Inflammatory macrophage (primary cell): ENCODE measurements at regions not wholly inside any gene's neighbourhood (a gene's known extent, or its start where the extent isn't known, plus 50 kb on each side); places are given as distances from the start of the nearest gene placed in this dataset.
A peak's percentile ranks its signal among the peaks of the same experiment; 100 is the strongest.
"Not testable (repeated sequence)": the region's sequence is repeated elsewhere in the genome, so short reads cannot be mapped to it uniquely, and the experiment has no call there.

Experiments used
- DNase-seq, 2 donors: peaks; one replicate each; pipeline ENCODE4 v3.0.0-alpha.2; 2020 to 2022

GRCh38 chrX:3828378-3829040 is 115.1 kb upstream of the PRKX start:
- not testable (repeated sequence) for DNase-seq

GRCh38 chrX:3824008-3824407 is 110.6 kb upstream of the PRKX start:
- DNase-seq: not testable (repeated sequence)

- no peak for DNase-seq
Measured at GRCh38 chrX:3820167-3820566, 106.7 kb upstream of the PRKX start.

DNA sequence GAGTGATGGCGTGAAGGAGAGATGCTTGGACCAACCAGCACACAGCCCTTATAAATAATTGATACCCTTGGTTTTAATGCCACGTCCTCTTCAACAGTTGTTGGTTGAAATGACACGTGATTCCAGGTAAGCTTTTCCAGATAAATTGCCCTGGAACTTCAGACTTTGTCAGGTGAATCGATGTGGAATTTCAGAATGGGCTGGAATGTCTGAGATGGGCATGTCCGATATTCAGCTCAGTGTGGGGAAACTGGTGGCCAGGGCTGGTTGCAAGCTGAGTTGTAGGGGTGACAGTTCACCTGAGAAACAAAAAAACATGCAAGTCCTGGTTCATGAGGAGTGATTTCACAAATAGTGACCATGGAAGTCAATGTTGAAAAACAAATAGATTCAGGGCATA is 104.0 kb upstream of the PRKX start:
- DNase-seq: not testable (repeated sequence)

- DNase-seq: peak in 1 of 2 donors; percentile 30
Measured at GRCh38 chrX:3815896-3816664, 102.6 kb upstream of the PRKX start.

GRCh38 chrX:3811331-3812311 is 98.2 kb upstream of the PRKX start:
- DNase-seq: peak in 1 of 2 donors; percentile 36

DNA sequence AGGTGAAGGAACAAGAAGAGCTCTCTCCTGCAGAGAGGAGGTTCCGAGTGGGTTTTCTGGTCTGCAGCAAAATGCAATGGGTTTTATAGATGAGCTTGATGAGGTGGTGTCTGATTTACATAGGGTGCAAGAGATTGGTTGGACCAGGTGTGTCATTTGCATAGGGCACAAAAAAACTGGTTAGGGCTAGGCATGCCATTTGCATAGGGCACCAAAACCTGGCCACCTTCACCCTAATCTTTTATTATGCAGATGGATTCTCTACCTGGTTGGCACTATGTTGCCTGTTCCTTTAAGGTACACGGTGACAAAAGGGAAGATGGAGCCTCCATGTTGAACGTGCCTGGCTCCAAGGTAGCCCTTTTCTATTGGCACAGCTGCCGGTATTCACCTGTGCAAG is 94.5 kb upstream of the PRKX start:
- no peak for DNase-seq

GRCh38 chrX:3806630-3807029 is 93.2 kb upstream of the PRKX start:
- no peak for DNase-seq

DNA sequence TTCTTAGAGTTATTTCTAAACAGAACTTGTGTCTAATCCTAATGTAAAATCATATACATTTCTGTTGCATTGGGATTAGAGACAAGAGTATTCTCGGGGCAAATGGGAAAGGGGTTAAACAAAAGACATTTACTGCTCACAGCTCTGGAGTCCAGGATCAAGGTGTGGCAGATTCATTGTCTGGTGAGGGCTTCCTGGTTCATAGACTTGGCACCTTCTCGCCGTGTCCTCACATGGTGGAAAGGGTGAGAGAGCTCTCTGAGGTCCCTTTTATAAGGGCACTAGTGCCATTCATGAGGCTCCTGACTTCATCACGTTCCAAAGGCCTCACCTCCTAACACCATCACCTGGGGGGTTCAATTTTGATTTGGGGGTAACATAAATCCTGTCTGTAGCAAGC is 90.3 kb upstream of the PRKX start:
- DNase-seq: no peak

DNA sequence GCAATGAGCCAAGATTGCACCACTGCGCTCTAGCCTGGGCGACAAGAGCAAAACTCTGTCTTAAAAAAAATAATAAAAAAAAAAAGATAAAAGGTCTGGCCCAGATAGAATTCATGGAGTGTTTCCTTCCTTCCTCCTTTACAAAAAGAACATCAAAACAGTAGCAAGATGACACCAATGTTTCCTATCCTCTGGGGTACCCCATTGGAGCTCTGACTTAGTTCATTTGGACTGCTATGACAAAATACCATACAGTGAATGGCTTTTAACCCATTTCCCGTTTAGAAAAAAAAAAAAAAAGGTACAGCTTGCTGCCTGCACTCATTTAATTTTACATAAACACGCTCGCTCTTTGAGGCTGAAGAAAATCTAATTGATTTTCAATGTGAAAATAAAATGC is 89.9 kb upstream of the PRKX start:
- no peak for DNase-seq

DNA sequence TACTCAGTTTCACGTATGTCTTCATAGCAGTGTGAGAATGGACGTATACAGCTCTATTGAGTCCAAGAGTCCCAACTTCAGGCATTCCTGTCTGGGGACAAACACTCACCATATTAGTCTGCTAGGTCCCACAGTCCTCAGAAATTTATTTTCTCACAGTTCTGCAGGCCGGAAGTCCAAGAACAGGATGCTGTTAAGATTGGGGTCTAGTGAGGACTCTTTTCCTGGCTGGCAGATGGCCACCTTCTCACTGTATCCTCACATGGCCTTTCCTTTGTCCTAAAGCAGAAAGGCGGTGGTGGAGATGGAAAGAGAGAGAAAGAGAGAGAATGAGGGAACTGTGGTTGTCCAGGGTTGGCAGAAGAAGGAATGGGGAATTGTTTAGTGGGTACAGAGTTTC is 82.0 kb upstream of the PRKX start:
- DNase-seq: not testable (repeated sequence)

- no peak for DNase-seq
Measured at GRCh38 chrX:3791449-3791848, 78.0 kb upstream of the PRKX start.

DNA sequence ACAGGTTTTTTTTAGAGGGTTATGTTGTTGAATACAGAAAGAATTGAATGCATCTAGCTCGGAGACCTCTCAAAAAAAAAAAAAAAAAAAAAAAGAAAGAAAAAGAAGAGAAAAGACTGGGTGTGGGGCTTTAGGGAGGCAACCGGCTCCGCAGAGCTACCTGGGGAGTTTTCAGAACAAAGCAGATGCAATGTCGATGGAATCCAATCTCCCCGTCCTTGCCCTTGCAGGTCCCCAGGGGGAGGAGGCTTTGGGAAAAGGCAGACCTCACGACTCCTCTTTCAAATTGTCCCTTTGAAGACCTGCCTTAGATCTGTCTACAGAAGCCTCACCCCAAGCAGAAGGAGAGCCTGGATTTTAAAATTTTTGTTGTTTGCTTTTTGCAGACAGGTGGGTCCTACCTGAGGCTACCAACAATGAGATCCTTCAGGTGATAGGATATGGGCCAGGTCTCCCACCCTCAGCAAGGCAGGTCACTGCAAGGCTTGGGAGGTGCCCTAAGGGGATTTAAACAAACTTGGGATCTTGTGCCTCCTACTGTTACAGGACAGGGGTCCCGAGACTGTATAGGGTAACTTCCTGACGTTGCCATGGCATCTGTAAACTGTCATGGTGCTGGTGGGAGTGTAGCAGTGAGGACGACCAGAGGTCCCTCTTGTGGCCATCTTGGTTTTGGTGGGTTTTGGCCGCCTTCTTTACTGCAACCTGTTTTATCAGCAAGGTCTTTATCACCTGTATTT is 75.2 kb upstream of the PRKX start:
- DNase-seq: no peak

- DNase-seq: no peak
Measured at GRCh38 chrX:3787856-3788255, 74.4 kb upstream of the PRKX start.

DNA sequence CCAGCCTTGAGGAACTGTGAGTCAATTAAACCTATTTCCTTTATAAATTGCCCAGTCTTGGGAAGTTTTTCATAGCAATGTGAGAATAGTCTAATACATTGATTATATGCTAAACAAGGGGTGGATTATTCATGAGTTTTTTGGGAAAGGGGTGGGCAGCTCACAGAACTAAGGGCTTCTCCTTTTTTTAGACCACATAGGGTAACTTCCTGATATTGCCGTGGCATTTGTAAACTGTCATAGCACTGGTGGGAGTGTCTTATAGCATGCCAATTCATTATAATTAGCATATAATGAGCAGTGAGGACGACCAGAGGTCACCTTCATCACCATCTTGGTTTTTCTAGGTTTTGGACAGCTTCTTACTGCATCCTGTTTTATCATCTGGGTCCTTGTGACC is 72.4 kb upstream of the PRKX start:
- DNase-seq: peak; percentile 36 to 44

GRCh38 chrX:3780564-3780963 is 67.1 kb upstream of the PRKX start:
- DNase-seq: no peak

- DNase-seq: no peak
Measured at GRCh38 chrX:3779546-3779945, 66.1 kb upstream of the PRKX start.

DNA sequence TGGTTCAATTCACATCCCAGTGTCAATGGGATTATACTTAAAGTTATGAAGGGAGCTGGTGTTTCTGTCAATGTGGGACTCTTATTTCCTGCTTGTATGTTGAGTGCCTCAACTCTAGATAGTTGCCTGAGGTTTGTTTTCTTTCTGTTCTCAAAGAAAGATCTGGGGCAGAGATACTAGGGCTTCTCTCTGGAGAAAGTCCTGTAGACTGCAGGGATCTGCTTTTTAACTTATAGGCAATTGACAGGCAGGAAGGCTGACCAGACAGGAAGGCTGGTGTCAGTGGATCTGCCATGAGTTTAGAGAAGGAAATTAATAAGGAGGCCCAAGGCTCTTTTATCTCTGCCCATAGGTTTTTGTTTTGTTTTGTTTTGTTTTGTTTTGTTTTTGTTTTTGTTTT is 64.0 kb upstream of the PRKX start:
- no peak for DNase-seq

DNA sequence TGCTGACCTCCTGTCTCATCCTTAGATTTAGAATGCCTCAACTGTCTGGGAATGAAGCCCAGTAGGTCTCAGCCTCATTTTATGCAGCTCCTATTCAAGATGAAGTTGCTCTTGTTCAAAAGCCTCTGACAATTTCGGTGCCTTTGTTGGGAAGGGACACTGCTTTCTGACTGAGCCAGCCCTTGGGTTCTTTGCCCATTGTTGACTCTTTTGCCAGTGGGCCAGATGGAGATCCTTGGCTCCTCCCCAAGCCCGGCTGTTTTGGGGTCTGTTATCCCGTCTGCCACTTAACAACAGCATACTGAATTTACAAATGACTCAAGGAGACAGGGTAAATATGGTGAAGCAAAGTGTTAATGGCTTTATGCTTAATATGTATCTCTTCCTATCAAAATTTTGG is 58.3 kb upstream of the PRKX start:
- no peak for DNase-seq

DNA sequence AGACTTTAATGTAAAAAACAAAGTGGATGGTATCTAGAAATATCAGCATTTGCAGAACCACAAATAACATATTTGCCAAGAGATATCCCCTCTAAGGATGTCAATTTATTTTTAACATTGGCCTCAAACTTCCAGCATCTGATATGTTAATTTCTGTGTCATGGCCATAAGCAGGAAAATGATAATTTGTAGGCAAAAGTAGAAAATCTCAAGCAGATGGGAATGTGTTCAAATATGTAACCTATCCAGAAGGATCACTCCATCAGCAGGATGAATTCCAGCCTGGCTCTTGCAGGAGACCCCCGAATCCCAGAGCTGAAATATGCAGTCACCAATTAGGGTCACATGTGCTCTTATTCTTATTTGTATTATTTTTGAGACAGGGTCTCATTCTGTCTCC is 55.4 kb upstream of the PRKX start:
- DNase-seq: no peak
